ENCODE measurements at regions not wholly inside any gene's neighbourhood (a gene's known extent, or its start where the extent isn't known, plus 50 kb on each side); places are given as distances from the start of the nearest gene placed in this dataset.
"Not testable (repeated sequence)": the region's sequence is repeated elsewhere in the genome, so short reads cannot be mapped to it uniquely, and the experiment has no call there.

DNA sequence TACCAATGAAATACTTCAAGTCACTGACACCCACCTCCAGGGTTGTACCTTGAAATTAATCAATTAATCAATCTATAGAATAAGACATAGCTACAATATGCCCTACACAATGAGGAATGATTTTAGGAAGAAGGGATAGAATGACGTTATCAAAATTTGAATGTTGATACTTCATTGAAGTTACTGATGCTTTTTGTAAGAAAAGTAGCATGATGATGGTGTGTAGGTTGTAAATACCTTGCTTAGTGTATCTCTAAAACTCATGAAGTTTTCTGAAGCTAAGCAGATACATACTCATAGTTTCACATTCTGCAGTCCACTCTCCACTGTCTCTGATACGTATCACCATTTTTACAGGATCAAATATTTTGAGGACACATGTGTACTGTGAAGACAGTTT is 670.4 kb upstream of the GOT2 start:
- DNase-seq (ENCODE audit: low spot score) = no peak

DNA sequence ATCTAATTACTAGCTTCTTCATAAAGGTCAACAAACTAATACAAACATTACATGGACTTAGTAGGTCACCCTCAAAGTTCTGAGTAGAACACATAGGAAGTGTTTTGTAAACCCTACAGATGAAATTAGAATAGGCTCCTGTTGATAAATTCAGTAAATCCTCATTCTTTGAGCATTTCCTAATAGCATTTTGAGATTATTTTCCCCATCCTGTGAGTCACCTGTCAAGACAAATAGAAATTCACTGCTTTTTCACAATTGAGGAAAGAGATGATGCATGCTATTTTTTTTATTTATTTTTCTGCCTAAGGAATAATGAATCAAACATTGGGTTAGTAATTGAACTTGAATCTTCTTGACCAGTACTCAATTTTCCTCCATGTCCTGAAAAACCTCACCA is 666.7 kb upstream of the GOT2 start:
- no peak for DNase-seq (ENCODE audit: low spot score)

DNA sequence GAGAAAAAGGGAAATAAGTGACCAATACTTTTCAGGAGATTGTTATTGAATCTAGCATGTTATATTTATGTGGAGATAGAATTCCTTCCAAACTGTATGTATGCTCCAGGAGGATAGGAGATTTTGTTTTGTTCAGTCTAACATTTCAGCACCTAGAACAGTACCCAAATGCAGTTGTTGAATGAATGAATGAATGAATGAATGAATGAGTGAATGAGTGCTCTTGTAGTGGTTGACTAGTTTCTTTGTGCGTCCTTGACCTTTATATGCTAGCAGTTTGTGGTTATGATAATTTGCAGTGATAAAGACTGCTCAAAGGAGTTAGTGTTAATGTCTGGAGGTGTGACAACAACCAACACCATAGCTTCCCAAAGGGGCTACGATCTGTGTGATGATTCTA is 663.5 kb upstream of the GOT2 start:
- DNase-seq (ENCODE audit: low spot score) = no peak

DNA sequence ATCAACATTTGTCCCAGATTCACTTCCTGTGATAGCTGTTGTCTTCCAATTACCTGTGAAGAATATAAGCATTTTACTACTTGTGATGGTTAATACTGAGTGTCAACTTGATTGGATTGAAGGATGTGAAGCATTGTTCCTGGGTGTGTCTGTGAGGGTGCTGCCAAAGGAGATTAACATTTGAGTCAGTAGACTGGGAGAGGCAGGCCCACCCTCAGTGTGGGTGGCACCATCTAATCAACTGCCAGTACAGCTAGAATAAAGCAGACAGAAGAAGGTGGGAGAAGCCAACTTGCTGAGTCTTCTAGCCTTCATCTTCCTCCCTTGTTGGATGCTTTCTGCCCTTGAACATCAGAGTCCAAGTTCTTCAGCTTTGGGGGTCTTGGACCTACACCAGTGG is 660.4 kb upstream of the GOT2 start:
- DNase-seq (ENCODE audit: low spot score) = no peak

DNA sequence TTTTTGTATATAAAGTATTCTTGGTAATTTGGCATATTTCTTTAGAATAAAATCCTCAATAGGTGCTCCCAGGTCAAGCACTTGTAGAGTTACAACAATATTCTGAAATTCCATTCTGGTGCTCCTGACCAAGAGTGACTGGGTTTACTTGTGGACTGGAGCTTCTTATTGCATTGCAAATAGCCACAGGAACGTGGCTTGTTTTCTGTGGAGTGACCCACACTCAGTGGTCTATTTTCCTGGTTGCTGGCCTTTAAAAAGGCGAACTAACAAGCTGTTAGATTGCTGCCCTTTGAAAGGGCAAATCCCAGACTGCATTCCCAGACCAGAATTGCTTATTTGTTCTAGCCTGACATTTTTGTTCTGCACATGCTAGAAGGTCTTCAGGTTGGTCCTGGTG is 658.8 kb upstream of the GOT2 start:
- no peak for DNase-seq (ENCODE audit: low spot score)

GRCh38 chr16:59391617-59392364 is 657.7 kb upstream of the GOT2 start:
- no peak for DNase-seq (ENCODE audit: low spot score)

DNA sequence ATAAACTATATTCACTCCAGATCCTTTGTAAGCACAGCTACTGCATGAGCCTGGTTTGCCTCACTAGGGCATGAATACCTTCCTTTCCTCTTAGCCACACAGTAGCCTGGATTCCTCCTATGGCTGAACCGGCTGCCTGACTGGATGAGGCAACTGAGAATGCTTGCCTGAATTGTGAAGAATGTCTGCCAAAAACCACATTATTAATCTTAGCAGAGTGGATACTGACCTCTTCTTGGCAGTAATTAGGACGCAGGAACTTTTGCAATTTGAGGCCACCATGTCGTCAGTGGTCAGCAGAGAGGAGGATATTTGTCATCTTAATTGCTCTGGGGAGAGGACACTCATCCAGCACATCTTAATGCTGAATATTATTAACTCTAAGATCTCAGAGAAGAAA is 651.8 kb upstream of the GOT2 start:
- no peak for DNase-seq (ENCODE audit: low spot score)

- no peak for DNase-seq (ENCODE audit: low spot score)
Measured at GRCh38 chr16:59385491-59385890, 651.4 kb upstream of the GOT2 start.

- no peak for DNase-seq (ENCODE audit: low spot score)
Measured at GRCh38 chr16:59373632-59374031, 639.5 kb upstream of the GOT2 start.

GRCh38 chr16:59370717-59371116 is 636.6 kb upstream of the GOT2 start:
- no peak for DNase-seq (ENCODE audit: low spot score)

- DNase-seq (ENCODE audit: low spot score) = no peak
Measured at GRCh38 chr16:59369523-59369922, 635.4 kb upstream of the GOT2 start.

DNA sequence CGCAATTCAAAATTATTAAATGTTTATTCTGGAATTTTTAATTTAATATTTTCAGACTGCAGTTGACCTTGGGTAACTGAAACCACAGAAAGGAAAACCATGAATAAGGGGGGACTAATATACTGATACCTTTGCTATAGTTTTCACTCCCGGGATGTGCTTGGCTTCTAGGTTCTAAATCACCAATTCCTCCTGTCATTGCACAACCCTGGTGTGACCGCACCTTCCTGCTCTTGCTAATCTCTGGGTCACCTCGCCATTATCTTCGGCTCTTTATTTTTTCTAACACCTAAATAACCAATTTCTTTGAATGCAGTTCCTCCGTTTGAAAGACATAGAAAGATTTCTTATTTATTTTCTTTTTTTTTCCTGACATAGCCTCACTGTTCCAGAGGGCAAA is 634.5 kb upstream of the GOT2 start:
- DNase-seq (ENCODE audit: low spot score) = no peak

DNA sequence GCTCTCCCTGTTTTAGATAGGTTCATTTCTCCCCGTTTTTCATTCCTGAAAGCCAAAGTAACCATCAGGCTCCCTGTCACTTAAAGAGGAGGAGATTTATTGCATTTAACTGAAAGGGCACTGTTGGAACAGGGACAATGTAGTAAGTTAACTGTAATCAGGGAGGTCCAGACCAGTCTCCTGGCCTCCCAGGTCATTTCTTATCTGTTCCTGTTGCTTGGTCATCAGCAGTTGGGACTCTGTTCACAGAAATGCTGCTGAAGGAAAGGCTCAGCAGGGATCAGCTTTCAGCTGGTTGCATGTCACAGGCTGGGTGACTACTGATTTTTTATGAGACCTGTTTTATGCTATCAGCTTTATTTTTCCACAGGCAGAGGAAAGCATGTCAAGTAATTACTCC is 622.6 kb upstream of the GOT2 start:
- DNase-seq (ENCODE audit: low spot score) = no peak

- DNase-seq (ENCODE audit: low spot score) = no peak
Measured at GRCh38 chr16:59356144-59356543, 622.0 kb upstream of the GOT2 start.

DNA sequence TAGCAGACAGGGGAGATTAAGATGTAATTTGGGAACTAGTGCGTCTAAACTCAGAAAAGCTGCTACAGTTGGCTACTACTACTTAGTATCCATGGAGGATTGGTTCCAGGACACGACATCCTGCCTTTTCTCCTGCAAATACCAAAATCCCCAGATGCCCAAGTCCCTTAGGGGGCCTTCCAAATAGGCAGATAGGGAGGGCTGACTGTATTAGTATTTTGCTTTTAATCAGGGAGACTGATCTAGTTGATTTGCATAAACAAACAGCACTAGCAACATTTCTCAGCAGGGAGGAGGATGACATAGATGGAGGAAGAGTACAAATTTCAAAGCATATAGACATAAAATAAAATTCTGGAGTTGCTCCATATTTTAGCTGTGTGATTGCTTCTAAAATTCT is 621.6 kb upstream of the GOT2 start:
- DNase-seq (ENCODE audit: low spot score) = no peak

- DNase-seq (ENCODE audit: low spot score) = no peak
Measured at GRCh38 chr16:59351305-59351903, 617.3 kb upstream of the GOT2 start.

DNA sequence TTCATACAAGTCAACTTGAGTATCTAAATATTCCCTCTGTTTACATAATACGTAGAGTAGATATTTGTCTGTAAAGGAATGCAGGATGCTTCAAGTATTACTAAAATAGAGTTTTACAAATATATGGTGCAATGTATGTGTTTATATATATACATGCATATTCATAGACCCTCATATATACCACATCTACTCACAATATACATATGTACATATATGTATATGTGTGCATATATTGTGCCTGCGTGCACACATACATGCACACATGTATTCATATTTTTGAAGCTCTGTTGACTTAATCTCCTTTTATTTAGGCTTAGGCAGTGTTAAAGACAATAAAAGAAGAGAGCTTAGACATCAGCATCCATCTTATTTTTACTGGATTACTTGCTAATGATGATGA is 616.6 kb upstream of the GOT2 start:
- no peak for DNase-seq (ENCODE audit: low spot score)

- DNase-seq (ENCODE audit: low spot score) = no peak
Measured at GRCh38 chr16:59342669-59343068, 608.6 kb upstream of the GOT2 start.

DNA sequence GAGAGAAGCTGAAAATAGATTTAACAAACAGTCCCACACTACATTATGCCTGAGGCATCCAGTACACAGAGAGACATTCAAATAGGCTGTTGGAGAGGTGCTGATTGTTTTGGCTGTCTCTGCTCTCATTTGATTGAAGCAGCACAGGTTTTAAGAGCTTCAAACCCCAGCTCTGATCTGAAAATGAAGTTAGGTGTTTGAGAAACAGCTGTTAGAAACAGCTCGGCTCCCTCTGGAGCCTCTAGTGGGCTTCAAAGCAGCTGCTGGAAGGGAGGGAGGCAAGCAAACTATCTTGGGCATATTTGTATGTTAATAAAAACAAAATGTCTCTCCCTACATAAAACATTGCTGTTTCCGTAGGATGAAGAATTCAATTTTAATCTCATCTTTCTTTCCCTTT is 607.3 kb upstream of the GOT2 start:
- no peak for DNase-seq (ENCODE audit: low spot score)

DNA sequence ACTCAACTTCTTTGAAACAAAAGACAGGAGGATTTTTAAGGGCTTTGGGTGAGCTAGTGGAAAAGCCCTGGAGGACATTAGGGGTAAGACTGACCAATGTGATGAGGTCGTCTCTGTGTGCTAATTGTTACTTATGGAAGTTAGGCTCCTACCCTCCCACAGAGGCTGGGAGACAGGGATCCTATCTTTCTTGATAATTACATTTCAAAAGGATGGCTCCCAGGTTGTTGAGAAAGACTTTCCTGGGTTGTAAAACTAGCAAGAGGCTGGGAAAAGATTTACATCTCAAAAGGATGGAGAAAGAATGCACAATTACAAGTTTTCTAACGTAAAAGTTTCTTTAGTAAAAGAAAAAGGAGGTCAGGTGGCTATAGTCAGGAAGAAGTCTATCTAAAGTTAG is 605.8 kb upstream of the GOT2 start:
- DNase-seq (ENCODE audit: low spot score) = no peak

GRCh38 chr16:59336136-59336695 is 602.1 kb upstream of the GOT2 start:
- DNase-seq (ENCODE audit: low spot score) = no peak

DNA sequence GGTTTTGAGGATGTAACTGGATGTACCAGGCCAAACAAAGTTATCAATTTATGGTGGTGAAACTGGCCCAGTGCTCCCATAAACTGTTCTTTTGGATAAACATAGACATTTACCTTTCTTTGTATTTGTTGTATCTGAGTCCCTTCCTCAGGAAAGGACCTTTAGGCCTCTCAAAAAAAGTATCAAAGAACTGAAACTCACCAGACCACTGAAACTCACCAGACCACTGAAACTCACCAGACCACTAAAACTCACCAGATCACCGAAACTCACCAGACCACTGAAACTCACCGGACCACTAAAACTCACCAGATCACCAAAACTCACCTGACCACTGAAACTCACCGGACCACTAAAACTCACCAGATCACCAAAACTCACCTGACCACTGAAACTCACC is 597.6 kb upstream of the GOT2 start:
- not testable (repeated sequence) for DNase-seq (ENCODE audit: low spot score)

- no peak for DNase-seq (ENCODE audit: low spot score)
Measured at GRCh38 chr16:59330019-59330670, 596.0 kb upstream of the GOT2 start.

Measured in ecto neural progenitor cell (in vitro differentiated cells).